Neural cell (in vitro differentiated cells): ENCODE measurements at regions not wholly inside any gene's neighbourhood (a gene's known extent, or its start where the extent isn't known, plus 50 kb on each side); places are given as distances from the start of the nearest gene placed in this dataset.

ENCODE experiments used
- CTCF ChIP-seq: fragments of 450-650 bp; IDR thresholded peaks from 2 replicates; pipeline ENCODE4 v1.5.1; 2014; ENCODE audit warnings: antibody characterized with exemption, mild to moderate bottlenecking, moderate library complexity; ENCODE audit not compliant: poor library complexity, severe bottlenecking
- POLR2AphosphoS5 ChIP-seq: IDR thresholded peaks from 2 replicates; pipeline ENCODE4 v1.6.1; 2012
- SMC3 ChIP-seq: fragments of 450-650 bp; conservative IDR thresholded peaks from 2 replicates; pipeline ENCODE4 v1.6.1; 2014; ENCODE audit warnings: antibody characterized with exemption, mild to moderate bottlenecking, moderate library complexity; ENCODE audit not compliant: poor library complexity
- TAF1 ChIP-seq: IDR thresholded peaks from 2 replicates; pipeline ENCODE4 v1.6.1; 2012; ENCODE audit warnings: low read depth

GRCh38 chr5:153222936-153223335 lies 267.5 kb upstream of the GRIA1 start:
- no peak for TF ChIP-seq TAF1
- no peak for TF ChIP-seq CTCF
- TF ChIP-seq POLR2AphosphoS5, result no peak
- no peak for TF ChIP-seq SMC3
